GM21576 (cell line): ENCODE measurements at regions not wholly inside any gene's neighbourhood (a gene's known extent, or its start where the extent isn't known, plus 50 kb on each side); places are given as distances from the start of the nearest gene placed in this dataset.

ENCODE experiments used
- ATAC-seq: cut with Tn5 transposase; IDR thresholded peaks from one replicate; pipeline ENCODE4 v1.9.1; 2021; ENCODE audit warnings: mild to moderate bottlenecking, moderate library complexity; ENCODE audit not compliant: unreplicated experiment

- peak; percentile 70 for ATAC-seq
These were observed 214.9 kb upstream of the DMRT1 start for GRCh38 chr9:626596-626995.

GRCh38 chr9:627336-627970, 214.0 kb upstream of the DMRT1 start:
- no peak for ATAC-seq

GRCh38 chr9:629146-629545, 212.4 kb upstream of the DMRT1 start:
- ATAC-seq = no peak

GRCh38 chr9:630817-631216, 210.7 kb upstream of the DMRT1 start:
- ATAC-seq = no peak

GRCh38 chr9:631596-631995, 209.9 kb upstream of the DMRT1 start:
- ATAC-seq = no peak

- no peak for ATAC-seq
These were observed 208.0 kb upstream of the DMRT1 start for GRCh38 chr9:633461-633860.

- no peak for ATAC-seq
These were observed 204.4 kb upstream of the DMRT1 start for GRCh38 chr9:636931-637591.

- no peak for ATAC-seq
These were observed 203.3 kb upstream of the DMRT1 start for GRCh38 chr9:638152-638551.

GRCh38 chr9:642014-642413, 199.5 kb upstream of the DMRT1 start:
- no peak for ATAC-seq

GRCh38 chr9:643966-644365, 197.5 kb upstream of the DMRT1 start:
- no peak for ATAC-seq

- no peak for ATAC-seq
These were observed 194.0 kb upstream of the DMRT1 start for GRCh38 chr9:647522-647921.

- ATAC-seq = no peak
These were observed 192.1 kb upstream of the DMRT1 start for GRCh38 chr9:649128-650074.

GRCh38 chr9:650362-650761, 191.1 kb upstream of the DMRT1 start:
- no peak for ATAC-seq

GRCh38 chr9:651371-651770, 190.1 kb upstream of the DMRT1 start:
- no peak for ATAC-seq

GRCh38 chr9:652914-653313, 188.6 kb upstream of the DMRT1 start:
- ATAC-seq = no peak

- no peak for ATAC-seq
These were observed 188.1 kb upstream of the DMRT1 start for GRCh38 chr9:653421-653820.

- no peak for ATAC-seq
These were observed 187.6 kb upstream of the DMRT1 start for GRCh38 chr9:653856-654387.

- no peak for ATAC-seq
These were observed 185.6 kb upstream of the DMRT1 start for GRCh38 chr9:655875-656274.

- no peak for ATAC-seq
These were observed 184.4 kb upstream of the DMRT1 start for GRCh38 chr9:656926-657568.

- no peak for ATAC-seq
These were observed 182.2 kb upstream of the DMRT1 start for GRCh38 chr9:659286-659685.

- ATAC-seq = no peak
These were observed 181.3 kb upstream of the DMRT1 start for GRCh38 chr9:660227-660626.
